GM10266 (cell line): ENCODE measurements at regions not wholly inside any gene's neighbourhood (a gene's known extent, or its start where the extent isn't known, plus 50 kb on each side); places are given as distances from the start of the nearest gene placed in this dataset.
"Not testable (repeated sequence)": the region's sequence is repeated elsewhere in the genome, so short reads cannot be mapped to it uniquely, and the experiment has no call there.

Source experiments
- DNase-seq: peaks from one replicate; pipeline ENCODE4 v3.0.0; 2012; ENCODE audit errors: extremely low spot score
- CTCF ChIP-seq: IDR thresholded peaks from 2 replicates; pipeline ENCODE4 v1.5.1; 2012; ENCODE audit warnings: mild to moderate bottlenecking, low read depth; ENCODE audit not compliant: control insufficient read depth, insufficient read depth; ENCODE audit errors: missing control alignments

- no peak for DNase-seq
- TF ChIP-seq CTCF: no peak
Observed at GRCh38 chr3:82607391-82607790, 845.9 kb upstream of the GBE1 start.

- no peak for DNase-seq
- TF ChIP-seq CTCF: no peak
Observed at GRCh38 chr3:82596805-82597204, 835.4 kb upstream of the GBE1 start.

- no peak for DNase-seq
- no peak for TF ChIP-seq CTCF
Observed at GRCh38 chr3:82595530-82595929, 834.1 kb upstream of the GBE1 start.

- no peak for DNase-seq
Observed at GRCh38 chr3:82587174-82587573, 825.7 kb upstream of the GBE1 start.

GRCh38 chr3:82586414-82586813, 825.0 kb upstream of the GBE1 start:
- no peak for TF ChIP-seq CTCF
- no peak for DNase-seq

More at GRCh38 chr3:82587174-82587573, 825.7 kb upstream of the GBE1 start:
- no peak for TF ChIP-seq CTCF

GRCh38 chr3:82586002-82586401, 824.6 kb upstream of the GBE1 start:
- not testable (repeated sequence) for DNase-seq

- DNase-seq: not testable (repeated sequence)
Observed at GRCh38 chr3:82585591-82585990, 824.1 kb upstream of the GBE1 start.

GRCh38 chr3:82584861-82585260, 823.4 kb upstream of the GBE1 start:
- DNase-seq: not testable (repeated sequence)

GRCh38 chr3:82584415-82584814, 823.0 kb upstream of the GBE1 start:
- DNase-seq: not testable (repeated sequence)

GRCh38 chr3:82581350-82581749, 819.9 kb upstream of the GBE1 start:
- no peak for TF ChIP-seq CTCF
- no peak for DNase-seq
